GM12878 (cell line): ENCODE measurements at regions not wholly inside any gene's neighbourhood (a gene's known extent, or its start where the extent isn't known, plus 50 kb on each side); places are given as distances from the start of the nearest gene placed in this dataset.

Experiments used
- BCL11A ChIP-seq: IDR thresholded peaks from 2 replicates; pipeline ENCODE4 v1.6.1; 2011; ENCODE audit warnings: low read depth, low read length
- CHD2 ChIP-seq: IDR thresholded peaks from 2 replicates; pipeline ENCODE4 v1.6.1; 2011; ENCODE audit warnings: low read depth, low read length, improper control_type of control experiment, borderline replicate concordance
- POLR2A ChIP-seq: IDR thresholded peaks from 2 replicates; pipeline ENCODE4 v1.6.1; 2011; ENCODE audit warnings: low read depth, mild to moderate bottlenecking, low read length
- POLR2AphosphoS5 ChIP-seq: IDR thresholded peaks from 2 replicates; pipeline ENCODE4 v1.6.1; 2011; ENCODE audit warnings: mild to moderate bottlenecking, low read length, inconsistent platforms
- SIN3A ChIP-seq: IDR thresholded peaks from 2 replicates; pipeline ENCODE4 v1.6.1; 2012; ENCODE audit warnings: low read depth, low read length, improper control_type of control experiment
- ZNF384 ChIP-seq: IDR thresholded peaks from 2 replicates; pipeline ENCODE4 v1.6.1; 2012; ENCODE audit warnings: low read depth, mild to moderate bottlenecking, low read length, improper control_type of control experiment, borderline replicate concordance
- TF ChIP-seq, protein P1 (sequence below), 3 experiments: IDR thresholded peaks in 2 of 3; conservative IDR thresholded peaks in 1 of 3; 2 replicates each; pipeline ENCODE4 v1.5.1; 2011; ENCODE audit warnings: low read depth in 3 of 3, low read length in 3 of 3, mild to moderate bottlenecking in 3 of 3, control low read depth in 2 of 3, moderate library complexity in 2 of 3, inconsistent platforms in 1 of 3, mixed read lengths in 1 of 3; ENCODE audit not compliant: control insufficient read depth in 2 of 3, insufficient read depth in 1 of 3; ENCODE audit errors: extremely low read depth in 1 of 3
- TF ChIP-seq, protein P2 (sequence below): IDR thresholded peaks from 2 replicates; pipeline ENCODE4 v1.6.1; 2011; ENCODE audit warnings: mild to moderate bottlenecking, low read depth, low read length, moderate library complexity; ENCODE audit not compliant: insufficient replicate concordance
- TF ChIP-seq, protein P3 (sequence below): fragments of 450-650 bp; IDR thresholded peaks from 2 replicates; pipeline ENCODE4 v1.6.1; 2014; ENCODE audit warnings: mild to moderate bottlenecking
- TF ChIP-seq, protein P4 (sequence below): fragments of 450-650 bp; IDR thresholded peaks from 2 replicates; pipeline ENCODE4 v1.6.1; 2017; ENCODE audit warnings: mild to moderate bottlenecking

DNA sequence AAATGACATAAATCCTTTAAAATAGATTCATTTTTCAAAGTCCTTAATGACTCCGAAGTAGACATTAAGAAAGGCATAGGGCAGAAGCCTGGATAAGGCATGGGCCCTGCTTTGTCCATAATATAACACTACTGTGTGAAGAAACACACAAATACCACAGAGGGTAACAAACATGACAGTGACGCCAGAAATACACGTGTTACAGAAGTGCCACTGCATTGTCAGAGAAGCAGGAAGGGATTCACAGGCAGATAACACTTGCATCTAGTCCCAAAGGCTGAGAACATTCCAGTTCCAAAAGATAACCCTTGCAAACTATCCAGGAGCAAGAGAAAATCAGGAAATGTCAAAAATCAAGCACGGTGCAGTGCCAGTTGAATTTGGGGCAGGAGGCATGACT lies 633.2 kb downstream of the LIG4 start:
- TF ChIP-seq CHD2, result no peak
- TF ChIP-seq, protein P1, sequence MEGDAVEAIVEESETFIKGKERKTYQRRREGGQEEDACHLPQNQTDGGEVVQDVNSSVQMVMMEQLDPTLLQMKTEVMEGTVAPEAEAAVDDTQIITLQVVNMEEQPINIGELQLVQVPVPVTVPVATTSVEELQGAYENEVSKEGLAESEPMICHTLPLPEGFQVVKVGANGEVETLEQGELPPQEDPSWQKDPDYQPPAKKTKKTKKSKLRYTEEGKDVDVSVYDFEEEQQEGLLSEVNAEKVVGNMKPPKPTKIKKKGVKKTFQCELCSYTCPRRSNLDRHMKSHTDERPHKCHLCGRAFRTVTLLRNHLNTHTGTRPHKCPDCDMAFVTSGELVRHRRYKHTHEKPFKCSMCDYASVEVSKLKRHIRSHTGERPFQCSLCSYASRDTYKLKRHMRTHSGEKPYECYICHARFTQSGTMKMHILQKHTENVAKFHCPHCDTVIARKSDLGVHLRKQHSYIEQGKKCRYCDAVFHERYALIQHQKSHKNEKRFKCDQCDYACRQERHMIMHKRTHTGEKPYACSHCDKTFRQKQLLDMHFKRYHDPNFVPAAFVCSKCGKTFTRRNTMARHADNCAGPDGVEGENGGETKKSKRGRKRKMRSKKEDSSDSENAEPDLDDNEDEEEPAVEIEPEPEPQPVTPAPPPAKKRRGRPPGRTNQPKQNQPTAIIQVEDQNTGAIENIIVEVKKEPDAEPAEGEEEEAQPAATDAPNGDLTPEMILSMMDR (IDR thresholded peaks at IDR 0.05 in 2 of 3, conservative IDR thresholded peaks at IDR 0.05 in 1 of 3; ENCODE audit: control insufficient read depth in 2 of 3, extremely low read depth in 1 of 3, insufficient read depth in 1 of 3, low read depth in 3 of 3, low read length in 3 of 3), result no peak
- no peak for TF ChIP-seq SIN3A
- TF ChIP-seq, protein P2, sequence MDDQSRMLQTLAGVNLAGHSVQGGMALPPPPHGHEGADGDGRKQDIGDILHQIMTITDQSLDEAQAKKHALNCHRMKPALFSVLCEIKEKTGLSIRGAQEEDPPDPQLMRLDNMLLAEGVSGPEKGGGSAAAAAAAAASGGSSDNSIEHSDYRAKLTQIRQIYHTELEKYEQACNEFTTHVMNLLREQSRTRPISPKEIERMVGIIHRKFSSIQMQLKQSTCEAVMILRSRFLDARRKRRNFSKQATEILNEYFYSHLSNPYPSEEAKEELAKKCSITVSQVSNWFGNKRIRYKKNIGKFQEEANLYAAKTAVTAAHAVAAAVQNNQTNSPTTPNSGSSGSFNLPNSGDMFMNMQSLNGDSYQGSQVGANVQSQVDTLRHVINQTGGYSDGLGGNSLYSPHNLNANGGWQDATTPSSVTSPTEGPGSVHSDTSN, result no peak
- TF ChIP-seq POLR2A, result no peak
- TF ChIP-seq, protein P3, sequence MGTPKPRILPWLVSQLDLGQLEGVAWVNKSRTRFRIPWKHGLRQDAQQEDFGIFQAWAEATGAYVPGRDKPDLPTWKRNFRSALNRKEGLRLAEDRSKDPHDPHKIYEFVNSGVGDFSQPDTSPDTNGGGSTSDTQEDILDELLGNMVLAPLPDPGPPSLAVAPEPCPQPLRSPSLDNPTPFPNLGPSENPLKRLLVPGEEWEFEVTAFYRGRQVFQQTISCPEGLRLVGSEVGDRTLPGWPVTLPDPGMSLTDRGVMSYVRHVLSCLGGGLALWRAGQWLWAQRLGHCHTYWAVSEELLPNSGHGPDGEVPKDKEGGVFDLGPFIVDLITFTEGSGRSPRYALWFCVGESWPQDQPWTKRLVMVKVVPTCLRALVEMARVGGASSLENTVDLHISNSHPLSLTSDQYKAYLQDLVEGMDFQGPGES, result no peak
- TF ChIP-seq, protein P4, sequence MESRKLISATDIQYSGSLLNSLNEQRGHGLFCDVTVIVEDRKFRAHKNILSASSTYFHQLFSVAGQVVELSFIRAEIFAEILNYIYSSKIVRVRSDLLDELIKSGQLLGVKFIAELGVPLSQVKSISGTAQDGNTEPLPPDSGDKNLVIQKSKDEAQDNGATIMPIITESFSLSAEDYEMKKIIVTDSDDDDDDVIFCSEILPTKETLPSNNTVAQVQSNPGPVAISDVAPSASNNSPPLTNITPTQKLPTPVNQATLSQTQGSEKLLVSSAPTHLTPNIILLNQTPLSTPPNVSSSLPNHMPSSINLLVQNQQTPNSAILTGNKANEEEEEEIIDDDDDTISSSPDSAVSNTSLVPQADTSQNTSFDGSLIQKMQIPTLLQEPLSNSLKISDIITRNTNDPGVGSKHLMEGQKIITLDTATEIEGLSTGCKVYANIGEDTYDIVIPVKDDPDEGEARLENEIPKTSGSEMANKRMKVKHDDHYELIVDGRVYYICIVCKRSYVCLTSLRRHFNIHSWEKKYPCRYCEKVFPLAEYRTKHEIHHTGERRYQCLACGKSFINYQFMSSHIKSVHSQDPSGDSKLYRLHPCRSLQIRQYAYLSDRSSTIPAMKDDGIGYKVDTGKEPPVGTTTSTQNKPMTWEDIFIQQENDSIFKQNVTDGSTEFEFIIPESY, result no peak
- TF ChIP-seq BCL11A, result no peak
- no peak for TF ChIP-seq ZNF384
- TF ChIP-seq POLR2AphosphoS5, result no peak
